HEK293 (cell line): ENCODE measurements at regions not wholly inside any gene's neighbourhood (a gene's known extent, or its start where the extent isn't known, plus 50 kb on each side); places are given as distances from the start of the nearest gene placed in this dataset.

Experiments
- CTCF ChIA-PET: fragments of 350-600 bp; formaldehyde crosslinking; extraction: SDS; loops from one replicate; lab custom pipeline; 2021; ENCODE audit warnings: antibody characterized with exemption; lab: Yijun Ruan, JAX
- POLR2A ChIA-PET: fragments of 300-600 bp; formaldehyde crosslinking; extraction: SDS; loops from one replicate; lab custom pipeline; 2020; ENCODE audit warnings: antibody characterized with exemption, inconsistent platforms; lab: Yijun Ruan, JAX
- H3K27ac ChIP-seq: fragments of 200-500 bp; sonication (Bioruptor generic); 2 replicates; pipeline ENCODE4 v1.5.1; 2014; ENCODE audit warnings: low read depth, low read length, control low read depth, inconsistent platforms; ENCODE audit errors: extremely low read depth
- H3K36me3 ChIP-seq, 2 experiments: fragments of 200-500 bp in 1 of 2; sonication (Bioruptor generic) in 1 of 2; 1 replicate in 1 of 2; 2 replicates in 1 of 2; pipeline ENCODE4 v1.5.1; 2014 to 2017; ENCODE audit warnings: inconsistent platforms in 2 of 2, low read length in 2 of 2; ENCODE audit not compliant: control insufficient read depth in 2 of 2, insufficient read depth in 1 of 2
- H3K4me1 ChIP-seq: fragments of 200-500 bp; sonication (Bioruptor generic); 2 replicates; pipeline ENCODE4 v1.5.1; 2014; ENCODE audit warnings: mild to moderate bottlenecking, low read length, inconsistent platforms; ENCODE audit not compliant: control insufficient read depth, insufficient read depth
- H3K4me3 ChIP-seq: 2 replicates; pipeline ENCODE4 v1.5.1; 2011; ENCODE audit warnings: low read depth, mild to moderate bottlenecking, control low read depth, low read length, moderate library complexity
- H3K9me3 ChIP-seq: fragments of 200-500 bp; sonication (Bioruptor generic); 2 replicates; pipeline ENCODE4 v1.5.1; 2014; ENCODE audit warnings: low read depth, low read length, inconsistent platforms; ENCODE audit not compliant: control insufficient read depth, insufficient read depth
- BCL11B ChIP-seq: fragments of 450-650 bp; formaldehyde crosslinking; IDR thresholded peaks from 2 replicates; pipeline ENCODE4 v1.5.1; 2016; ENCODE audit warnings: low read depth, missing biosample characterization, missing genetic modification characterization
- EGR2 ChIP-seq: fragments of 450-650 bp; formaldehyde crosslinking; IDR thresholded peaks from 2 replicates; pipeline ENCODE4 v1.5.1; 2016; ENCODE audit warnings: low read depth, missing biosample characterization, missing genetic modification characterization
- GFI1B ChIP-seq: fragments of 450-650 bp; formaldehyde crosslinking; IDR thresholded peaks from 2 replicates; pipeline ENCODE4 v1.5.1; 2016; ENCODE audit warnings: missing biosample characterization, missing genetic modification characterization
- YY2 ChIP-seq: fragments of 450-650 bp; formaldehyde crosslinking; IDR thresholded peaks from 2 replicates; pipeline ENCODE4 v1.5.1; 2016; ENCODE audit warnings: missing biosample characterization, missing genetic modification characterization
- ZBTB17 ChIP-seq: fragments of 450-650 bp; formaldehyde crosslinking; IDR thresholded peaks from 2 replicates; pipeline ENCODE4 v1.5.1; 2016; ENCODE audit warnings: missing biosample characterization, missing genetic modification characterization
- ZBTB48 ChIP-seq: fragments of 450-650 bp; formaldehyde crosslinking; IDR thresholded peaks from 2 replicates; pipeline ENCODE4 v1.5.1; 2016; ENCODE audit warnings: missing biosample characterization, missing genetic modification characterization
- ZFHX2 ChIP-seq: fragments of 450-650 bp; formaldehyde crosslinking; conservative IDR thresholded peaks from 2 replicates; pipeline ENCODE4 v1.5.1; 2016; ENCODE audit warnings: missing biosample characterization, missing genetic modification characterization
- ZNF10 ChIP-seq: fragments of 450-650 bp; formaldehyde crosslinking; IDR thresholded peaks from 2 replicates; pipeline ENCODE4 v1.5.1; 2017; ENCODE audit warnings: missing biosample characterization, missing genetic modification characterization
- ZNF114 ChIP-seq: fragments of 450-650 bp; formaldehyde crosslinking; IDR thresholded peaks from 2 replicates; pipeline ENCODE4 v1.5.0; 2017; ENCODE audit warnings: missing biosample characterization, missing genetic modification characterization
- ZNF133 ChIP-seq: fragments of 450-650 bp; formaldehyde crosslinking; IDR thresholded peaks from 2 replicates; pipeline ENCODE4 v1.5.1; 2016; ENCODE audit warnings: missing biosample characterization, missing genetic modification characterization
- ZNF138 ChIP-seq: fragments of 450-650 bp; formaldehyde crosslinking; IDR thresholded peaks from 2 replicates; pipeline ENCODE4 v1.5.1; 2016; ENCODE audit warnings: missing biosample characterization, missing genetic modification characterization, borderline replicate concordance
- ZNF157 ChIP-seq: fragments of 450-650 bp; formaldehyde crosslinking; IDR thresholded peaks from 2 replicates; pipeline ENCODE4 v1.5.1; 2016; ENCODE audit warnings: missing biosample characterization, missing genetic modification characterization
- ZNF174 ChIP-seq: fragments of 450-650 bp; formaldehyde crosslinking; IDR thresholded peaks from 2 replicates; pipeline ENCODE4 v1.5.0; 2017; ENCODE audit warnings: missing biosample characterization, mild to moderate bottlenecking, missing genetic modification characterization
- ZNF184 ChIP-seq: fragments of 450-650 bp; IDR thresholded peaks from 2 replicates; pipeline ENCODE4 v1.5.1; 2018; ENCODE audit warnings: missing biosample characterization, mild to moderate bottlenecking, missing genetic modification characterization
- ZNF214 ChIP-seq: fragments of 450-650 bp; formaldehyde crosslinking; IDR thresholded peaks from 2 replicates; pipeline ENCODE4 v1.5.1; 2017; ENCODE audit warnings: missing biosample characterization, mild to moderate bottlenecking, missing genetic modification characterization, borderline replicate concordance
- ZNF248 ChIP-seq: fragments of 450-650 bp; formaldehyde crosslinking; IDR thresholded peaks from 2 replicates; pipeline ENCODE4 v1.5.1; 2017; ENCODE audit warnings: missing biosample characterization, missing genetic modification characterization
- ZNF266 ChIP-seq: fragments of 450-650 bp; formaldehyde crosslinking; IDR thresholded peaks from 2 replicates; pipeline ENCODE4 v1.5.1; 2016; ENCODE audit warnings: missing biosample characterization, missing genetic modification characterization, low read depth
- ZNF423 ChIP-seq: fragments of 450-650 bp; formaldehyde crosslinking; IDR thresholded peaks from 2 replicates; pipeline ENCODE4 v1.5.1; 2016; ENCODE audit warnings: missing biosample characterization, missing genetic modification characterization
- ZNF433 ChIP-seq: fragments of 450-650 bp; formaldehyde crosslinking; IDR thresholded peaks from 2 replicates; pipeline ENCODE4 v1.5.1; 2016; ENCODE audit warnings: missing biosample characterization, missing genetic modification characterization, low read depth
- ZNF544 ChIP-seq: fragments of 450-650 bp; formaldehyde crosslinking; IDR thresholded peaks from 2 replicates; pipeline ENCODE4 v1.5.0; 2017; ENCODE audit warnings: missing biosample characterization, missing genetic modification characterization
- ZNF626 ChIP-seq: fragments of 450-650 bp; sonication (Bioruptor Pico); formaldehyde crosslinking; IDR thresholded peaks from 2 replicates; pipeline ENCODE4 v1.5.1; 2018; ENCODE audit warnings: missing biosample characterization, missing genetic modification characterization, inconsistent platforms
- ZNF768 ChIP-seq: fragments of 450-650 bp; formaldehyde crosslinking; IDR thresholded peaks from 2 replicates; pipeline ENCODE4 v1.5.1; 2018; ENCODE audit warnings: missing biosample characterization, mild to moderate bottlenecking, missing genetic modification characterization
- TF ChIP-seq, protein P1 (sequence below): fragments of 450-650 bp; formaldehyde crosslinking; IDR thresholded peaks from 2 replicates; pipeline ENCODE4 v1.5.1; 2017; ENCODE audit warnings: missing biosample characterization, missing genetic modification characterization
- TF ChIP-seq, protein P2 (sequence below): sonication (generic); formaldehyde crosslinking; IDR thresholded peaks from 2 replicates; pipeline ENCODE4 v1.8.1; 2022; ENCODE audit warnings: mild to moderate bottlenecking, moderate library complexity, missing genetic modification reagents
- TF ChIP-seq, protein P3 (sequence below): fragments of 450-650 bp; formaldehyde crosslinking; IDR thresholded peaks from 2 replicates; pipeline ENCODE4 v1.5.1; 2016; ENCODE audit warnings: missing biosample characterization, missing genetic modification characterization

DNA sequence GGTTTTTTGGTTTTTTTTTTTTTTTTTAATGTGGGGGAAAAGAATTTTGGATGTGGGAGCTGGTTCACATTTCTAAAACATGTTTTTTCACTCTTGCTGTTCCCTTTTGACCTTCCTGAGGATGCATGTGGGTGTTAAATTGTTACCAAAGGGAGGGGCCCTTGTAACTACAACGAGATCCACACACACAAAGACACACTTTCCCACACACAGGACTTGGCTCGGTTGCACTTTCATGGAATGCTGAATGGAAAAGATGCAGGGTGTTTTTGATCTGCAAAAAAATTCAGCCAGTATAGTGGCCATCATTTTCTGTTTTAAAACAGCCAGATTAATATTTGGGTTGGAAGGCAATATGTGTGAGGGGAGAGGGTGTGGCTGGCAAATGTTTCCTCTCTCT lies 576.9 kb downstream of the EBF1 start:
- Histone ChIP-seq H3K9me3 (no peaks in the 10 kb centered on the region), H3K27ac (no peak overlapping the region), H3K4me3 (no peak overlapping the region), H3K36me3 (no peaks in the 10 kb centered on the region), H3K4me1 (no peaks in the 10 kb centered on the region)
- no peak for TF ChIP-seq ZNF10 (tag by site-specific recombination)
- no peak for TF ChIP-seq ZNF626 (tag by site-specific recombination)
- no peak for TF ChIP-seq ZNF768 (tag by site-specific recombination)
- TF ChIP-seq ZFHX2 = 0 out of 2 replicates have a peak, but pooled peaks have one; percentile 42
- TF ChIP-seq, protein P1, sequence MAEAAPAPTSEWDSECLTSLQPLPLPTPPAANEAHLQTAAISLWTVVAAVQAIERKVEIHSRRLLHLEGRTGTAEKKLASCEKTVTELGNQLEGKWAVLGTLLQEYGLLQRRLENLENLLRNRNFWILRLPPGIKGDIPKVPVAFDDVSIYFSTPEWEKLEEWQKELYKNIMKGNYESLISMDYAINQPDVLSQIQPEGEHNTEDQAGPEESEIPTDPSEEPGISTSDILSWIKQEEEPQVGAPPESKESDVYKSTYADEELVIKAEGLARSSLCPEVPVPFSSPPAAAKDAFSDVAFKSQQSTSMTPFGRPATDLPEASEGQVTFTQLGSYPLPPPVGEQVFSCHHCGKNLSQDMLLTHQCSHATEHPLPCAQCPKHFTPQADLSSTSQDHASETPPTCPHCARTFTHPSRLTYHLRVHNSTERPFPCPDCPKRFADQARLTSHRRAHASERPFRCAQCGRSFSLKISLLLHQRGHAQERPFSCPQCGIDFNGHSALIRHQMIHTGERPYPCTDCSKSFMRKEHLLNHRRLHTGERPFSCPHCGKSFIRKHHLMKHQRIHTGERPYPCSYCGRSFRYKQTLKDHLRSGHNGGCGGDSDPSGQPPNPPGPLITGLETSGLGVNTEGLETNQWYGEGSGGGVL (tag by site-specific recombination) = no peak
- no peak for TF ChIP-seq ZNF157
- TF ChIP-seq, protein P2, sequence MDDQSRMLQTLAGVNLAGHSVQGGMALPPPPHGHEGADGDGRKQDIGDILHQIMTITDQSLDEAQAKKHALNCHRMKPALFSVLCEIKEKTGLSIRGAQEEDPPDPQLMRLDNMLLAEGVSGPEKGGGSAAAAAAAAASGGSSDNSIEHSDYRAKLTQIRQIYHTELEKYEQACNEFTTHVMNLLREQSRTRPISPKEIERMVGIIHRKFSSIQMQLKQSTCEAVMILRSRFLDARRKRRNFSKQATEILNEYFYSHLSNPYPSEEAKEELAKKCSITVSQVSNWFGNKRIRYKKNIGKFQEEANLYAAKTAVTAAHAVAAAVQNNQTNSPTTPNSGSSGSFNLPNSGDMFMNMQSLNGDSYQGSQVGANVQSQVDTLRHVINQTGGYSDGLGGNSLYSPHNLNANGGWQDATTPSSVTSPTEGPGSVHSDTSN = no peak
- no peak for TF ChIP-seq ZNF248 (tag by site-specific recombination)
- TF ChIP-seq EGR2 (tag by site-specific recombination) = peak; percentile 25; the same call in 1 of the 2 replicates
- TF ChIP-seq ZNF184 (tag by site-specific recombination) = no peak
- POLR2A ChIA-PET = no interaction called here
- CTCF ChIA-PET = no interaction called here

DNA sequence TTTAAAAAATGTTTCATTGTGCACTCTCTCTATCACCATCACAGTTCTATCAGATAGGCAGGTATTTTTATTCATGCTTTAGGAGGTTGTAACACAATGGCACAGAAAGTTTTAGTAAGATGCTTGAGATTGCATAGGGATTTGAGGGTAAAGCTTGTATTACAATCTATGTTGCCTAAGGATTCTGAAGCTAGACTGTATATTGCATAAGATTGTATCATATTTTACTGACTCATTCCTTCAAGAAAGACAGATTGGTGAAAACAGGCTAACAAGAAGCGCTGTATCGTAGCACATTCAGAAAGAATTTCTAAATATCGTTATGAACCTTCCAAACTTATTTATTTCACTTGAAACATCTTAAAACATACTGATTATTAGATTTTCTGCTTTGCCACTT lies 577.7 kb downstream of the EBF1 start:
- H3K4me1 ChIP-seq = no peaks in the 10 kb centered on the region
- TF ChIP-seq BCL11B (no peak), ZNF133 (tag by site-specific recombination) (no peak), ZNF266 (tag by site-specific recombination) (no peak), ZBTB48 (tag by site-specific recombination) (no peak), ZBTB17 (tag by site-specific recombination) (no peak)
- no peak overlapping the region for H3K27ac ChIP-seq
- H3K4me3 ChIP-seq = no peak overlapping the region
- H3K36me3 ChIP-seq = no peaks in the 10 kb centered on the region
- ChIA-PET CTCF (interaction anchor here (0.6 kb wide), 1 partner anchor 143 kb away, joined by 3 read pairs; no protein-coding TSS in a partner anchor), POLR2A (no interaction called here)
- H3K9me3 ChIP-seq = no peaks in the 10 kb centered on the region

DNA sequence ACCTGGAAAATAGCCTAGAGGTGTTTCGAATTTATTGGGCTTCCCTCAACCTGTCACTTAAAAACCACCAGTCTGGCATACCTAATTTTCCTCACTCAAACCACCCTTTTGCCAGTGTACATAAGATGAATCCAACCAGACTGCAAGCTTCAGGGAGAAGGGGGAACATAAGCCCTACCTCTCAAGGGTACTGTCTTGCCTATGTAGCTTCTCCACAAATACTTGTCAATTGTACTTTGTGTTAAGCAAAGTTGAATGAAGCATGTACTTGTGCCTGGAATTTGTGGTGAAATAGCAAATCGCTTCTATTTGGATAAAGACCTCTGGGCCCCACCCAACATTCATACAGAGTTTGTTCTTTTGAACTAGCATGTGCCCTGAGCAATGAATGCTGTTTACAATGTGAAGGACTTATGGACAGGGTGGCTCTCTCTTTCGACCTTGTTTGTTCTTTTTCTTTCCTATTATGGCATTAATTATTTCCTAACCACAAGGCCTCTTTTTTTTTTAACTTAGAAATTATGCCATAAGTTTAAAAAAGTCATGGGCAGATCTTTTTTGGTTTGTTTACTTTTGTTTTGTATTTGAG lies 580.2 kb downstream of the EBF1 start:
- H3K9me3 ChIP-seq = no peaks in the 10 kb centered on the region
- POLR2A ChIA-PET = no interaction called here
- H3K4me3 ChIP-seq = no peak overlapping the region
- H3K27ac ChIP-seq = no peak overlapping the region
- no peaks in the 10 kb centered on the region for H3K4me1 ChIP-seq
- TF ChIP-seq ZFHX2 = no peak
- no peak for TF ChIP-seq ZNF423 (tag by site-specific recombination)
- TF ChIP-seq ZNF214 (tag by site-specific recombination) = no peak
- TF ChIP-seq, protein P3, sequence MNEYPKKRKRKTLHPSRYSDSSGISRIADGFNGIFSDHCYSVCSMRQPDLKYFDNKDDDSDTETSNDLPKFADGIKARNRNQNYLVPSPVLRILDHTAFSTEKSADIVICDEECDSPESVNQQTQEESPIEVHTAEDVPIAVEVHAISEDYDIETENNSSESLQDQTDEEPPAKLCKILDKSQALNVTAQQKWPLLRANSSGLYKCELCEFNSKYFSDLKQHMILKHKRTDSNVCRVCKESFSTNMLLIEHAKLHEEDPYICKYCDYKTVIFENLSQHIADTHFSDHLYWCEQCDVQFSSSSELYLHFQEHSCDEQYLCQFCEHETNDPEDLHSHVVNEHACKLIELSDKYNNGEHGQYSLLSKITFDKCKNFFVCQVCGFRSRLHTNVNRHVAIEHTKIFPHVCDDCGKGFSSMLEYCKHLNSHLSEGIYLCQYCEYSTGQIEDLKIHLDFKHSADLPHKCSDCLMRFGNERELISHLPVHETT = no peak
- TF ChIP-seq ZNF174 (tag by site-specific recombination) = no peak
- no peak for TF ChIP-seq GFI1B
- TF ChIP-seq ZNF10 (tag by site-specific recombination) = no peak
- no peak for TF ChIP-seq ZNF433
- TF ChIP-seq ZNF138 (tag by site-specific recombination) = no peak
- no peak for TF ChIP-seq YY2
- no peak for TF ChIP-seq ZNF114 (tag by site-specific recombination)
- no peak for TF ChIP-seq ZNF544 (tag by site-specific recombination)
- CTCF ChIA-PET = interaction anchor here (0.6 kb wide), 1 partner anchor 385 kb away, joined by 4 read pairs; no protein-coding TSS in a partner anchor
- no peaks in the 10 kb centered on the region for H3K36me3 ChIP-seq
